GM12878 (cell line): ENCODE measurements at regions not wholly inside any gene's neighbourhood (a gene's known extent, or its start where the extent isn't known, plus 50 kb on each side); places are given as distances from the start of the nearest gene placed in this dataset.

ENCODE experiments used
- ATAC-seq: fragments of 200-7000 bp; cut with Tn5 transposase; 3 replicates; pipeline ENCODE4 v1.9.1; 2020; ENCODE audit warnings: mild to moderate bottlenecking, moderate library complexity
- BruUV-seq: library from RNA; stranded (reverse); fragments of 400-500 nt; replicated peaks from 2 replicates; lab custom pipeline; 2021; lab: Mats Ljungman, UMichigan
- CTCF ChIA-PET: fragments of 300-600 bp; sonication (Branson Sonifier 250); formaldehyde crosslinking; extraction: SDS; loops from one replicate; lab custom pipeline; 2021; ENCODE audit warnings: inconsistent platforms; lab: Yijun Ruan, JAX
- POLR2A ChIA-PET: fragments of 350-600 bp; formaldehyde crosslinking; extraction: SDS; loops from one replicate; lab custom pipeline; 2021; ENCODE audit warnings: inconsistent platforms; lab: Charles Lee
- RAD21 ChIA-PET: fragments of 300-600 bp; sonication (Branson Sonifier 250); formaldehyde crosslinking; loops from one replicate; lab custom pipeline; 2023; ENCODE audit warnings: antibody characterized with exemption; ENCODE audit not compliant: unreplicated experiment; lab: Charles Lee
- SMC1A ChIA-PET: fragments of 300-600 bp; sonication (Branson Sonifier 250); formaldehyde crosslinking; loops from one replicate; lab custom pipeline; 2023; ENCODE audit not compliant: unreplicated experiment, uncharacterized antibody; lab: Charles Lee
- DNase-seq: peaks from one replicate; pipeline ENCODE4 v3.0.0-alpha.2; 2011; ENCODE audit warnings: low read depth, low spot score
- FAIRE-seq: peaks from 3 replicates; lab custom pipeline; 2011; peaks lifted over from hg19 to GRCh38; lab: Jason Lieb, UNC
- H2AFZ ChIP-seq: 2 replicates; pipeline ENCODE4 v1.6.0; 2011; ENCODE audit warnings: low read depth, low read length, control low read depth; ENCODE audit not compliant: control insufficient read depth
- H3K27ac ChIP-seq: 2 replicates; pipeline ENCODE4 v1.5.1; 2011; ENCODE audit warnings: control low read depth; ENCODE audit not compliant: control insufficient read depth, insufficient read depth
- H3K27me3 ChIP-seq, 2 experiments: replicated peaks in 1 of 2; 2 replicates each; pipeline versions ENCODE4 v1.6.0 to v1.6.1; 2011; ENCODE audit warnings: low read length in 1 of 2; ENCODE audit not compliant: control insufficient read depth in 2 of 2, insufficient read depth in 2 of 2
- H3K36me3 ChIP-seq, 2 experiments: 2 replicates each; pipeline ENCODE4 v1.5.1; 2011; ENCODE audit warnings: low read length in 1 of 2; ENCODE audit not compliant: control insufficient read depth in 2 of 2, insufficient read depth in 2 of 2
- H3K4me1 ChIP-seq: 2 replicates; pipeline ENCODE4 v1.6.1; 2011; ENCODE audit warnings: mild to moderate bottlenecking, low read length, moderate library complexity, mixed read lengths; ENCODE audit not compliant: control insufficient read depth, insufficient read depth
- H3K4me2 ChIP-seq: 2 replicates; pipeline ENCODE4 v1.6.0; 2011; ENCODE audit warnings: control low read depth; ENCODE audit not compliant: control insufficient read depth, insufficient read depth
- H3K4me3 ChIP-seq: fragments of 200-600 bp; sonication (generic); 2 replicates; pipeline ENCODE4 v1.5.1; 2016
- H3K79me2 ChIP-seq: 2 replicates; pipeline ENCODE4 v1.6.0; 2011; ENCODE audit warnings: low read length; ENCODE audit not compliant: control insufficient read depth, insufficient read depth
- H3K9ac ChIP-seq: 2 replicates; pipeline ENCODE4 v1.8.0; 2011; ENCODE audit warnings: low read length, control low read depth, mixed read lengths; ENCODE audit not compliant: control insufficient read depth, insufficient read depth
- H3K9me3 ChIP-seq: replicated peaks from 3 replicates; pipeline ENCODE4 v1.5.1; 2011; ENCODE audit warnings: mild to moderate bottlenecking, low read length; ENCODE audit not compliant: control insufficient read depth, insufficient read depth
- H4K20me1 ChIP-seq: 2 replicates; pipeline ENCODE4 v1.6.0; 2011; ENCODE audit not compliant: control insufficient read depth, insufficient read depth
- CEBPB ChIP-seq, 2 experiments: fragments of 150-350 bp in 1 of 2; IDR thresholded peaks; 2 replicates each; pipeline ENCODE4 v1.6.1; 2012 to 2014; ENCODE audit warnings: low read depth in 2 of 2, low read length in 2 of 2, borderline replicate concordance in 1 of 2, inconsistent platforms in 1 of 2
- FOXK2 ChIP-seq: fragments of 450-650 bp; IDR thresholded peaks from 2 replicates; pipeline ENCODE4 v1.6.1; 2017; ENCODE audit warnings: mild to moderate bottlenecking, moderate library complexity
- HDAC6 ChIP-seq: fragments of 200-600 bp; sonication (generic); IDR thresholded peaks from one replicate; pipeline ENCODE4 v1.8.0; 2017; ENCODE audit warnings: antibody characterized with exemption; ENCODE audit not compliant: unreplicated experiment
- KLF5 ChIP-seq: fragments of 450-650 bp; IDR thresholded peaks from 2 replicates; pipeline ENCODE4 v1.6.1; 2014; ENCODE audit warnings: mild to moderate bottlenecking; ENCODE audit not compliant: partially characterized antibody
- MEF2B ChIP-seq: fragments of 450-650 bp; IDR thresholded peaks from 2 replicates; pipeline ENCODE4 v1.6.1; 2018; ENCODE audit warnings: mild to moderate bottlenecking, moderate library complexity; ENCODE audit not compliant: partially characterized antibody, poor library complexity, severe bottlenecking
- POLR2A ChIP-seq: IDR thresholded peaks from 2 replicates; pipeline ENCODE4 v1.6.1; 2011; ENCODE audit warnings: low read depth, mild to moderate bottlenecking, low read length
- RAD51 ChIP-seq: fragments of 450-650 bp; IDR thresholded peaks from 2 replicates; pipeline ENCODE4 v1.6.1; 2016; ENCODE audit warnings: moderate library complexity, mild to moderate bottlenecking, inconsistent platforms
- STAT1 ChIP-seq: fragments of 450-650 bp; conservative IDR thresholded peaks from 2 replicates; pipeline ENCODE4 v1.6.1; 2014; ENCODE audit warnings: antibody characterized with exemption, mild to moderate bottlenecking
- SUPT20H ChIP-seq: IDR thresholded peaks from 2 replicates; pipeline ENCODE4 v1.6.1; 2011; ENCODE audit warnings: low read depth, mild to moderate bottlenecking, low read length, moderate library complexity, borderline replicate concordance; ENCODE audit not compliant: control insufficient read depth
- WGBS: methylation state at CpG from one replicate; pipeline ENCODE4 v1.1.6; 2016; ENCODE audit warnings: low lambda C conversion rate; ENCODE audit not compliant: insufficient replicate concordance, insufficient coverage; ENCODE audit errors: missing lambda C conversion rate; 5-methylcytosine and 5-hydroxymethylcytosine counted together
- in situ Hi-C: fragments of 300-500 bp; cut with MboI; formaldehyde crosslinking; loops from 9 replicates; pipeline ENCODE4 v1.14.3; 2018; ENCODE audit warnings: mixed read lengths
- intact Hi-C: fragments of 100-400 bp; cut with micrococcal nuclease; formaldehyde crosslinking; loops from one replicate; pipeline ENCODE4 v1.14.2; 2022; ENCODE audit not compliant: unreplicated experiment
- TF ChIP-seq, protein P1 (sequence below): IDR thresholded peaks from 2 replicates; pipeline ENCODE4 v1.6.1; 2012; ENCODE audit warnings: low read length, inconsistent platforms

DNA sequence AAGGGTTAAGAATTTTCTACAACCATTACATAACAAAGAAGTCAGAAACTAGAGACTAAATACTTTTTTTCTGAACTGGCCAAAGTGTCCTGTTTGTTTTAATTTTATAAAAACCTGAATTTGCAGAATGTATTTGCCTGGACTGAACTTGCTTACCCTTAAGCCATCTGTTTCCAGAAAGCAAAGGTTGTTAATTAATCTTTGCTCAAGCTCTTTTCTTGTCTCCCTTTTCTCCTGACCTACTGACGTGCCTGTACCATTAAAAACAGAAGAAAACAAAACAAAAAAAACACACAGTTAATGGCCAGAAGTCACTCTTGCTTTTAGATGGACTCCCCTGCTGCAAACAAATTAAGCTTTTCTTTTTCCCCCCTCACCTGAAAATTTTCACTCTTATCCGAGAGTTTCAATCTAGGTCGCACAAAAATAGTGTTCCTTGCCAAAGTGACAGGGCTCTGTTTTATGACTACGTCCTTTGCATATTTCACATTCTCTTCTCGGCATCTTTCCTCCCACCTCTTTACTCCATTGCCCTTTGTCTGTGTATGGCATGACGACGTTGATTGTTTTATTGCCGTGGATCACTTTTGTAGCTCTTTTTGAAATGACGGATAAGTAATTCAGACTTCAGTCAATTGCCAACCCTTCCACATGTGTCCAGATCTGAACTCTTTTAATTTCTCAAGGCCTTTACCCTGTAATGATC lies 333.8 kb upstream of the GRIN3A start:
- in situ Hi-C loops (no loop called here), intact Hi-C loops (no loop called here)
- no peaks in the 10 kb centered on the region for H3K27me3 ChIP-seq
- CTCF ChIA-PET = no interaction called here
- no peak for ATAC-seq
- no peak overlapping the region for H3K27ac ChIP-seq
- RAD21 ChIA-PET = interaction anchor here (0.8 kb wide), 1 partner anchor 154 kb away, joined by 3 read pairs; no protein-coding TSS in a partner anchor
- POLR2A ChIA-PET = no interaction called here
- H3K4me1 ChIP-seq = no peaks in the 10 kb centered on the region
- H3K9me3 ChIP-seq = no peaks in the 10 kb centered on the region
- SMC1A ChIA-PET = interaction anchor here (0.9 kb wide), 1 partner anchor 57 kb away, joined by 3 read pairs; no protein-coding TSS in a partner anchor
- H3K9ac ChIP-seq = no peak overlapping the region
- 30% methylated on average over 9 of the region's 9 CpGs for WGBS
- no peak overlapping the region for H3K4me2 ChIP-seq
- H3K79me2 ChIP-seq = no peaks in the 10 kb centered on the region
- H4K20me1 ChIP-seq = no peaks in the 10 kb centered on the region
- no peak overlapping the region for H3K4me3 ChIP-seq
- no peak for FAIRE-seq
- TF ChIP-seq HDAC6 = no peak
- no peak for TF ChIP-seq MEF2B
- no peak for TF ChIP-seq RAD51
- no peak for TF ChIP-seq KLF5
- TF ChIP-seq POLR2A = no peak
- TF ChIP-seq, protein P1, sequence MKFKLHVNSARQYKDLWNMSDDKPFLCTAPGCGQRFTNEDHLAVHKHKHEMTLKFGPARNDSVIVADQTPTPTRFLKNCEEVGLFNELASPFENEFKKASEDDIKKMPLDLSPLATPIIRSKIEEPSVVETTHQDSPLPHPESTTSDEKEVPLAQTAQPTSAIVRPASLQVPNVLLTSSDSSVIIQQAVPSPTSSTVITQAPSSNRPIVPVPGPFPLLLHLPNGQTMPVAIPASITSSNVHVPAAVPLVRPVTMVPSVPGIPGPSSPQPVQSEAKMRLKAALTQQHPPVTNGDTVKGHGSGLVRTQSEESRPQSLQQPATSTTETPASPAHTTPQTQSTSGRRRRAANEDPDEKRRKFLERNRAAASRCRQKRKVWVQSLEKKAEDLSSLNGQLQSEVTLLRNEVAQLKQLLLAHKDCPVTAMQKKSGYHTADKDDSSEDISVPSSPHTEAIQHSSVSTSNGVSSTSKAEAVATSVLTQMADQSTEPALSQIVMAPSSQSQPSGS = no peak
- TF ChIP-seq SUPT20H = no peak
- TF ChIP-seq CEBPB (IDR thresholded peaks at IDR 0.05; ENCODE audit: borderline replicate concordance in 1 of 2, low read depth in 2 of 2, low read length in 2 of 2) = no peak
- TF ChIP-seq FOXK2 = no peak
- no peak for TF ChIP-seq STAT1
- BruUV-seq = no TSS peak
- H2AFZ ChIP-seq = no peak overlapping the region
- DNase-seq = no peak
- H3K36me3 ChIP-seq = no peaks in the 10 kb centered on the region
